Peyer's patch (tissue), 4 donors: ENCODE measurements at regions not wholly inside any gene's neighbourhood (a gene's known extent, or its start where the extent isn't known, plus 50 kb on each side); places are given as distances from the start of the nearest gene placed in this dataset.
"Not testable (repeated sequence)": the region's sequence is repeated elsewhere in the genome, so short reads cannot be mapped to it uniquely, and the experiment has no call there.

ENCODE experiments used
- DNase-seq, 3 donors: peaks; one replicate each; pipeline ENCODE4 v3.0.0-alpha.2; 2017 to 2019
- H3K27ac ChIP-seq, 4 donors: fragments of 200-600 bp; sonication (generic); one replicate each; pipeline ENCODE4 v1.5.1; 2016 to 2019
- H3K27me3 ChIP-seq, 2 donors: fragments of 200-600 bp; sonication (generic); one replicate each; pipeline ENCODE4 v1.5.1; 2019
- H3K36me3 ChIP-seq, 3 donors: fragments of 200-600 bp; sonication (generic); one replicate each; pipeline ENCODE4 v1.5.1; 2016 to 2019
- H3K4me1 ChIP-seq, 4 donors: fragments of 200-600 bp; sonication (generic); one replicate each; pipeline ENCODE4 v1.5.1; 2016 to 2019
- H3K4me3 ChIP-seq, 4 donors: fragments of 200-600 bp; sonication (generic); 1 replicate in 3 of 4; 2 replicates in 1 of 4; pipeline ENCODE4 v1.5.1; 2016 to 2019; ENCODE audit warnings: mild to moderate bottlenecking in 1 of 4
- H3K9me3 ChIP-seq, 4 donors: fragments of 200-600 bp; sonication (generic); one replicate each; pipeline ENCODE4 v1.5.1; 2016 to 2019; ENCODE audit warnings: mild to moderate bottlenecking in 1 of 4
- CTCF ChIP-seq, 6 experiments: fragments of 450-650 bp in 4 of 6; fragments of 200-600 bp in 2 of 6; sonication (generic) in 1 of 6; IDR thresholded peaks; one replicate each; pipeline ENCODE4 v1.5.1; 2017 to 2019; ENCODE audit warnings: antibody characterized with exemption in 6 of 6, mild to moderate bottlenecking in 3 of 6, moderate library complexity in 1 of 6
- POLR2A ChIP-seq, 2 donors: fragments of 450-650 bp; IDR thresholded peaks; one replicate each; pipeline ENCODE4 v1.5.1; 2017; ENCODE audit warnings: antibody characterized with exemption in 2 of 2, mild to moderate bottlenecking in 2 of 2, moderate library complexity in 2 of 2

GRCh38 chr15:45810201-45810600 is 175.4 kb downstream of the SQOR start:
- Histone ChIP-seq H3K27me3 (no peaks in the 10 kb centered on the region), H3K27ac (no peak overlapping the region), H3K9me3 (no peaks in the 10 kb centered on the region), H3K36me3 (no peaks in the 10 kb centered on the region), H3K4me3 (no peak overlapping the region), H3K4me1 (no peaks in the 10 kb centered on the region)
- TF ChIP-seq CTCF (IDR thresholded peaks at IDR 0.05) = no peak
- TF ChIP-seq POLR2A (IDR thresholded peaks at IDR 0.05) = no peak
- no peak for DNase-seq

- Histone ChIP-seq H3K9me3 (no peaks in the 10 kb centered on the region), H3K36me3 (no peaks in the 10 kb centered on the region), H3K4me1 (no peaks in the 10 kb centered on the region), H3K27ac (no peak overlapping the region), H3K27me3 (no peaks in the 10 kb centered on the region), H3K4me3 (no peak overlapping the region)
- no peak for TF ChIP-seq POLR2A (IDR thresholded peaks at IDR 0.05)
- no peak for TF ChIP-seq CTCF (IDR thresholded peaks at IDR 0.05)
- DNase-seq = no peak
Measured at GRCh38 chr15:45812200-45812599, 177.4 kb downstream of the SQOR start.

GRCh38 chr15:45817578-45817977 is 182.7 kb downstream of the SQOR start:
- not testable (repeated sequence) for DNase-seq, H3K4me3 ChIP-seq, H3K36me3 ChIP-seq, H3K4me1 ChIP-seq, H3K27ac ChIP-seq, H3K27me3 ChIP-seq, H3K9me3 ChIP-seq

GRCh38 chr15:45821390-45821789 is 186.6 kb downstream of the SQOR start:
- DNase-seq = no peak
- Histone ChIP-seq H3K4me1 (no peaks in the 10 kb centered on the region), H3K36me3 (no peaks in the 10 kb centered on the region), H3K4me3 (no peak overlapping the region), H3K9me3 (no peaks in the 10 kb centered on the region), H3K27me3 (no peaks in the 10 kb centered on the region), H3K27ac (no peak overlapping the region)
- TF ChIP-seq CTCF (IDR thresholded peaks at IDR 0.05) = no peak
- TF ChIP-seq POLR2A (IDR thresholded peaks at IDR 0.05) = no peak

GRCh38 chr15:45822968-45823367 is 188.1 kb downstream of the SQOR start:
- H3K36me3 ChIP-seq, H3K27me3 ChIP-seq, H3K4me3 ChIP-seq, H3K9me3 ChIP-seq, DNase-seq, H3K27ac ChIP-seq, H3K4me1 ChIP-seq: not testable (repeated sequence)

- TF ChIP-seq POLR2A (IDR thresholded peaks at IDR 0.05) = no peak
- TF ChIP-seq CTCF (IDR thresholded peaks at IDR 0.05) = no peak
- H3K36me3 ChIP-seq = no peaks in the 10 kb centered on the region
- H3K4me1 ChIP-seq = no peaks in the 10 kb centered on the region
- H3K27ac ChIP-seq = no peak overlapping the region
- H3K4me3 ChIP-seq = no peak overlapping the region
- DNase-seq = no peak
- no peaks in the 10 kb centered on the region for H3K27me3 ChIP-seq
- no peaks in the 10 kb centered on the region for H3K9me3 ChIP-seq
Measured at GRCh38 chr15:45827275-45827674, 192.4 kb downstream of the SQOR start.

- Histone ChIP-seq H3K27ac (no peak overlapping the region), H3K27me3 (no peaks in the 10 kb centered on the region), H3K36me3 (no peaks in the 10 kb centered on the region), H3K4me3 (no peak overlapping the region), H3K4me1 (no peaks in the 10 kb centered on the region), H3K9me3 (no peaks in the 10 kb centered on the region)
- no peak for DNase-seq
- no peak for TF ChIP-seq CTCF (IDR thresholded peaks at IDR 0.05)
- no peak for TF ChIP-seq POLR2A (IDR thresholded peaks at IDR 0.05)
Measured at GRCh38 chr15:45827766-45828165, 192.9 kb downstream of the SQOR start.
